Panc1 (cell line): ENCODE measurements at regions not wholly inside any gene's neighbourhood (a gene's known extent, or its start where the extent isn't known, plus 50 kb on each side); places are given as distances from the start of the nearest gene placed in this dataset.
"Not testable (repeated sequence)": the region's sequence is repeated elsewhere in the genome, so short reads cannot be mapped to it uniquely, and the experiment has no call there.

Source experiments
- ATAC-seq: fragments of 200-7000 bp; cut with Tn5 transposase; 2 replicates; pipeline ENCODE4 v1.9.1; 2020; ENCODE audit warnings: mild to moderate bottlenecking, moderate library complexity
- BruUV-seq: library from RNA; stranded (reverse); fragments of 400-500 nt; replicated peaks from 2 replicates; lab custom pipeline; 2021; lab: Mats Ljungman, UMichigan
- CTCF ChIA-PET: fragments of 300-600 bp; sonication (Branson Sonifier 250); formaldehyde crosslinking; loops from one replicate; lab custom pipeline; 2022; ENCODE audit warnings: antibody characterized with exemption; lab: Charles Lee
- POLR2A ChIA-PET: fragments of 300-600 bp; sonication (Branson Sonifier 250); formaldehyde crosslinking; loops from one replicate; lab custom pipeline; 2022; ENCODE audit warnings: antibody characterized with exemption; lab: Charles Lee
- DNase-seq: peaks from one replicate; pipeline ENCODE4 v3.0.0-alpha.2; 2010; ENCODE audit warnings: low read depth, low spot score
- H3K27ac ChIP-seq: 2 replicates; pipeline ENCODE4 v1.5.1; 2011; ENCODE audit warnings: mild to moderate bottlenecking, low read length, inconsistent platforms
- H3K27me3 ChIP-seq: fragments of 200-500 bp; sonication (Bioruptor generic); 2 replicates; pipeline ENCODE4 v1.6.0; 2014; ENCODE audit warnings: low read length, inconsistent platforms; ENCODE audit not compliant: control insufficient read depth, insufficient read depth
- H3K36me3 ChIP-seq: fragments of 200-500 bp; sonication (Bioruptor generic); 2 replicates; pipeline ENCODE4 v1.5.1; 2014; ENCODE audit warnings: inconsistent platforms, mild to moderate bottlenecking, low read length, moderate library complexity; ENCODE audit not compliant: control insufficient read depth, insufficient read depth
- H3K4me1 ChIP-seq: 2 replicates; pipeline ENCODE4 v1.5.1; 2011; ENCODE audit warnings: inconsistent platforms, mild to moderate bottlenecking, low read length, moderate library complexity; ENCODE audit not compliant: control insufficient read depth, insufficient read depth
- H3K4me3 ChIP-seq, 2 experiments: 2 replicates each; pipeline ENCODE4 v1.5.1; 2011 to 2012; ENCODE audit warnings: low read depth in 2 of 2, low read length in 2 of 2, mild to moderate bottlenecking in 2 of 2, inconsistent platforms in 1 of 2, moderate library complexity in 1 of 2
- H3K9me3 ChIP-seq: fragments of 200-500 bp; sonication (Bioruptor generic); 2 replicates; pipeline ENCODE4 v1.5.1; 2014; ENCODE audit warnings: low read depth, mild to moderate bottlenecking, inconsistent platforms, low read length, moderate library complexity; ENCODE audit not compliant: control insufficient read depth, insufficient read depth
- POLR2AphosphoS5 ChIP-seq: IDR thresholded peaks from 2 replicates; pipeline ENCODE4 v1.6.1; 2012; ENCODE audit warnings: mild to moderate bottlenecking, low read depth, low read length, moderate library complexity
- SIN3A ChIP-seq: IDR thresholded peaks from 2 replicates; pipeline ENCODE4 v1.6.1; 2012; ENCODE audit warnings: low read depth, mild to moderate bottlenecking, low read length, moderate library complexity, borderline replicate concordance; ENCODE audit not compliant: insufficient read depth
- TCF7L2 ChIP-seq: IDR thresholded peaks from 2 replicates; pipeline ENCODE4 v1.6.1; 2011; ENCODE audit warnings: mild to moderate bottlenecking, low read depth, low read length, inconsistent platforms
- in situ Hi-C: cut with HindIII; loops from 2 replicates; pipeline ENCODE4 v1.10.0; 2016; ENCODE audit warnings: low sequenced_read_pairs, low pct_unique_long_range_greater_than_20kb
- intact Hi-C: fragments of 100-400 bp; cut with micrococcal nuclease; formaldehyde crosslinking; loops from one replicate; pipeline ENCODE4 v1.10.0; 2022; ENCODE audit not compliant: unreplicated experiment
- TF ChIP-seq, protein P1 (sequence below): fragments of 450-650 bp; IDR thresholded peaks from 2 replicates; pipeline ENCODE4 v1.5.1; 2017; ENCODE audit warnings: mild to moderate bottlenecking
- TF ChIP-seq, protein P2 (sequence below), 2 experiments: IDR thresholded peaks; 2 replicates each; pipeline ENCODE4 v1.6.1; 2011 to 2012; ENCODE audit warnings: low read depth in 2 of 2, control low read depth in 1 of 2, low read length in 1 of 2, mild to moderate bottlenecking in 1 of 2, moderate library complexity in 1 of 2; ENCODE audit not compliant: insufficient read depth in 1 of 2

DNA sequence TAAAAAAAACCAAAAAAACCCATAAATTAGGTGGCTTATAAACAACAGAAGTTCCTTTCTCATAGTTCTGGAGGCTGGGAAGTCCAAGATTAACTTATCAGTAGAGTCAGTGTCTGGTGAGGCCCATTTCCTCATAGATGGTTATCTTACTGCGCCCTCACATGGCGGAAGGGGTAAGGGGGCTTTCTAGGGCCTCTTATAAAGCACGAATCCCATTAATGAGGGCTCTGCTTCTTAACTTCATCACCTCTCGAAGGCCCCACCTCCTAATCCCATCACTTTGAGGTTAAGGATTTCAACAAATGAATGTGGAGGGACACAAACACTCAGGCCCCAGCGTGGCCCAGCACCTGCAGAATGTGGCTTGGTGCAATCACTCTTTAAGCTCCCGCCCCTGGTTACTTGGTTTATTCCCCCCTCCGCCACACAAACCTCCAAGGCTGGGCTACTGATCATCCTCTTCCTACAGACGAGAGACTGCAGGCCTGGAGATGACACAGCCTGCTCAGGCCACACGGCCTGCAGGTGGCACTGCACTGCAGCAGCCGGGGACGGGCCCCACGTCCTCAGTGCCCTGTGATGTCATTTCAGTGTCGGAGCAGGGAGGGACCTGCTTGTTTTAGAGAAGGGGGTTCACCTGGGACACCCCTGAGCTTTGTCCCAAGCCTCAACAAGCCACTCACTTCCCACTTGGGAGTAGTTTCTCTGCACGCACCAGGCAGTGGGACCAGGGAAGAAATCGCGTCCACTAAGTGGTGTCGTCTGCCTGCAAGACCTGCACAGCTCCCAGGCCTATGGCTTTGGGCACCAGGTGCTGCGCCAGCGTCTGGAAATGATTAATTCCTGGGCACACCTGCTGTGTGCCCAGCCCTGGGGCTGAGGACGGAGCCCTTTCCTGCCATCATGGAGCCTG, 178.5 kb downstream of the NPIPB11 start:
- CTCF ChIA-PET, intact Hi-C loops, H3K4me1 ChIP-seq, H3K27me3 ChIP-seq, H3K9me3 ChIP-seq, H3K36me3 ChIP-seq, in situ Hi-C loops, H3K4me3 ChIP-seq, POLR2A ChIA-PET, BruUV-seq, H3K27ac ChIP-seq, DNase-seq: not testable (repeated sequence)
- ATAC-seq = peak; percentile 90
- TF ChIP-seq, protein P1, sequence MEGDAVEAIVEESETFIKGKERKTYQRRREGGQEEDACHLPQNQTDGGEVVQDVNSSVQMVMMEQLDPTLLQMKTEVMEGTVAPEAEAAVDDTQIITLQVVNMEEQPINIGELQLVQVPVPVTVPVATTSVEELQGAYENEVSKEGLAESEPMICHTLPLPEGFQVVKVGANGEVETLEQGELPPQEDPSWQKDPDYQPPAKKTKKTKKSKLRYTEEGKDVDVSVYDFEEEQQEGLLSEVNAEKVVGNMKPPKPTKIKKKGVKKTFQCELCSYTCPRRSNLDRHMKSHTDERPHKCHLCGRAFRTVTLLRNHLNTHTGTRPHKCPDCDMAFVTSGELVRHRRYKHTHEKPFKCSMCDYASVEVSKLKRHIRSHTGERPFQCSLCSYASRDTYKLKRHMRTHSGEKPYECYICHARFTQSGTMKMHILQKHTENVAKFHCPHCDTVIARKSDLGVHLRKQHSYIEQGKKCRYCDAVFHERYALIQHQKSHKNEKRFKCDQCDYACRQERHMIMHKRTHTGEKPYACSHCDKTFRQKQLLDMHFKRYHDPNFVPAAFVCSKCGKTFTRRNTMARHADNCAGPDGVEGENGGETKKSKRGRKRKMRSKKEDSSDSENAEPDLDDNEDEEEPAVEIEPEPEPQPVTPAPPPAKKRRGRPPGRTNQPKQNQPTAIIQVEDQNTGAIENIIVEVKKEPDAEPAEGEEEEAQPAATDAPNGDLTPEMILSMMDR = peak; percentile 46; the same call in 1 of the 2 replicates

DNA sequence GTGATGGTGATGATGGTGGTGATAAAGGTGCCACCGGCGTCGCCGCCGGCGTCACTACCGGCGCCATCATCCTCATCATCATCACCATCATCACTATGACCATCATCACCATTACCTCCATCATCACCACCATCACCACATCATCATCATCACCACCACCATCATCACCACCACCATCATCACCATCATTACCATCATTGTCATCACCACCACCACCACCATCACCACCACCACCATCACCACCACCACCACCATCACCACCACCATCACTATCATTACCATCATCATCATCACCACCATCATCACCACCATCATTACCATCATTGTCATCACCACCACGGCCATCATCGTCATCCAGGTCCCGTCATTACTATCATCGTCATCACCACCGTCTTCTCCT, 179.7 kb downstream of the NPIPB11 start:
- in situ Hi-C loops (no loop called here), intact Hi-C loops (no loop called here)
- Histone ChIP-seq H3K36me3 (no peaks in the 10 kb centered on the region), H3K4me1 (no peaks in the 10 kb centered on the region), H3K27ac (no peak overlapping the region), H3K9me3 (no peaks in the 10 kb centered on the region), H3K4me3 (no peak overlapping the region), H3K27me3 (no peaks in the 10 kb centered on the region)
- ChIA-PET CTCF (no interaction called here), POLR2A (no interaction called here)
- no TSS peak for BruUV-seq
- no peak for DNase-seq
- TF ChIP-seq SIN3A = no peak
- no peak for TF ChIP-seq TCF7L2
- no peak for TF ChIP-seq POLR2AphosphoS5
- TF ChIP-seq, protein P2, sequence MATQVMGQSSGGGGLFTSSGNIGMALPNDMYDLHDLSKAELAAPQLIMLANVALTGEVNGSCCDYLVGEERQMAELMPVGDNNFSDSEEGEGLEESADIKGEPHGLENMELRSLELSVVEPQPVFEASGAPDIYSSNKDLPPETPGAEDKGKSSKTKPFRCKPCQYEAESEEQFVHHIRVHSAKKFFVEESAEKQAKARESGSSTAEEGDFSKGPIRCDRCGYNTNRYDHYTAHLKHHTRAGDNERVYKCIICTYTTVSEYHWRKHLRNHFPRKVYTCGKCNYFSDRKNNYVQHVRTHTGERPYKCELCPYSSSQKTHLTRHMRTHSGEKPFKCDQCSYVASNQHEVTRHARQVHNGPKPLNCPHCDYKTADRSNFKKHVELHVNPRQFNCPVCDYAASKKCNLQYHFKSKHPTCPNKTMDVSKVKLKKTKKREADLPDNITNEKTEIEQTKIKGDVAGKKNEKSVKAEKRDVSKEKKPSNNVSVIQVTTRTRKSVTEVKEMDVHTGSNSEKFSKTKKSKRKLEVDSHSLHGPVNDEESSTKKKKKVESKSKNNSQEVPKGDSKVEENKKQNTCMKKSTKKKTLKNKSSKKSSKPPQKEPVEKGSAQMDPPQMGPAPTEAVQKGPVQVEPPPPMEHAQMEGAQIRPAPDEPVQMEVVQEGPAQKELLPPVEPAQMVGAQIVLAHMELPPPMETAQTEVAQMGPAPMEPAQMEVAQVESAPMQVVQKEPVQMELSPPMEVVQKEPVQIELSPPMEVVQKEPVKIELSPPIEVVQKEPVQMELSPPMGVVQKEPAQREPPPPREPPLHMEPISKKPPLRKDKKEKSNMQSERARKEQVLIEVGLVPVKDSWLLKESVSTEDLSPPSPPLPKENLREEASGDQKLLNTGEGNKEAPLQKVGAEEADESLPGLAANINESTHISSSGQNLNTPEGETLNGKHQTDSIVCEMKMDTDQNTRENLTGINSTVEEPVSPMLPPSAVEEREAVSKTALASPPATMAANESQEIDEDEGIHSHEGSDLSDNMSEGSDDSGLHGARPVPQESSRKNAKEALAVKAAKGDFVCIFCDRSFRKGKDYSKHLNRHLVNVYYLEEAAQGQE (IDR thresholded peaks at IDR 0.05; ENCODE audit: insufficient read depth in 1 of 2, low read depth in 2 of 2, low read length in 1 of 2) = no peak
- TF ChIP-seq, protein P1 = no peak
- ATAC-seq = no peak

DNA sequence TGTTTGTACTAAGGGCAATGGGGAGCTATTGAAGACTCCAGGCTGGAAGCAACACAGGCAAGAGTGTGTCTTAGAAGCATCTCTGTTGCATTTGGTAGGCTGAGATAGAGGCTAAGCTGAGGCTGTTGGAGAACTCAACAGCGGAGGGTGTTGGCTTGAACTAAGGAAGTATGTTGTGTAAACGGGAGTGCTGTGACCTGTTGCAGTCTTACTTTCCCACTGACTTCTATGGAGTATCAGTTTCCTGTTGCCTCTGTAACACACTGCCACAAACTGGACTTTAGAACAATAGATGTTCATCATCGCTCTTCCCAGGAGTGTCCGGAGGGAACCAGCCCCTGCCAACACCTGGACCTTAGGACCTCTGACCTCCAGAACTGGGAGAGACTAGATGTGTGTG, 181.8 kb downstream of the NPIPB11 start:
- H3K4me1 ChIP-seq, H3K9me3 ChIP-seq, CTCF ChIA-PET, POLR2A ChIA-PET, DNase-seq, intact Hi-C loops, H3K4me3 ChIP-seq, H3K27ac ChIP-seq, H3K36me3 ChIP-seq, BruUV-seq, ATAC-seq, H3K27me3 ChIP-seq, in situ Hi-C loops: not testable (repeated sequence)

DNA sequence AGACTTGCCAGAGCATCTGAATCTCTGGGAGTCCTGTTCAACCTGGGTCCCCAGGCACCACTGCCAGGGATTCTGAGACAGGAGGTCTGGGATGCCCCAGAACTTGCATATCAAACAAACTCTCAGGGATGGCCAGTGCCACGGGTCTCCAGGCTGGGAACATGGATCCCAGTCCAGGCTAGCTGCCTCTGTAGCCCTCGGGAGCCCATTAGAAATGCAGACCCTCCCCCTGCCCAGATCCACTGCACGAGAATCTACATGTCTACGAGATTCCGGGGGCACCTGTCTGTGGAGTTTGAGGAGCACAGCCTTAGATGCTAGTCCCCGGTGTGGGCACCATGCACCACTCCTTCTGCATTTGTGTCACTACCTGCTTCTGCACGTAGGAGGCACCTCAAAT, 183.9 kb downstream of the NPIPB11 start:
- H3K27ac ChIP-seq, ATAC-seq, H3K9me3 ChIP-seq, in situ Hi-C loops, CTCF ChIA-PET, H3K4me1 ChIP-seq, H3K4me3 ChIP-seq, POLR2A ChIA-PET, intact Hi-C loops, BruUV-seq, DNase-seq, H3K36me3 ChIP-seq, H3K27me3 ChIP-seq: not testable (repeated sequence)
